HG02642 (cell line): ENCODE measurements at regions not wholly inside any gene's neighbourhood (a gene's known extent, or its start where the extent isn't known, plus 50 kb on each side); places are given as distances from the start of the nearest gene placed in this dataset.
"Not testable (repeated sequence)": the region's sequence is repeated elsewhere in the genome, so short reads cannot be mapped to it uniquely, and the experiment has no call there.

Experiments used
- ATAC-seq: cut with Tn5 transposase; IDR thresholded peaks from one replicate; pipeline ENCODE4 v1.9.1; 2021; ENCODE audit warnings: mild to moderate bottlenecking; ENCODE audit not compliant: unreplicated experiment, poor library complexity

GRCh38 chr5:148740966-148741742 is 85.3 kb upstream of the ADRB2 start:
- no peak for ATAC-seq

DNA sequence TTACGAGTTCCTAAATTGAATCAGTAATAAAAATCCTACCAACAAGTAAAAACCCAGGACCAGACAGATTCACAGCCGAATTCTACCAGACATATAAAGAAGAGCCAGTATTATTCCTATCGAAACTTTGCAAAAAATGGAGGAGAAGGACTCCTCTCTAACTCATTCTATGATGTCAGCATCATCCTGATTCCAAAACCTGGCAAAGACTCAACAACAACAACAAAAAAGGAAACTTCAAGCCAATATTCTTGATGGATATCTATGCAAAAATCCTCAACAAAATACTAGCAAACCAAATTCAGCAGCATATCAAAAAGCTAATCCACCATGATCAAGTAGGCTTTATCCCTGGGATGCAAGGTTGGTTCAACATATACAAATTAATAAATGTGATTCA is 84.6 kb upstream of the ADRB2 start:
- not testable (repeated sequence) for ATAC-seq

- not testable (repeated sequence) for ATAC-seq
Observed at GRCh38 chr5:148744380-148744779, 82.0 kb upstream of the ADRB2 start.

GRCh38 chr5:148746826-148747535 is 79.4 kb upstream of the ADRB2 start:
- ATAC-seq = peak; percentile 90

GRCh38 chr5:148747536-148747906 is 78.9 kb upstream of the ADRB2 start:
- no peak for ATAC-seq

GRCh38 chr5:148748702-148749392 is 77.6 kb upstream of the ADRB2 start:
- no peak for ATAC-seq

DNA sequence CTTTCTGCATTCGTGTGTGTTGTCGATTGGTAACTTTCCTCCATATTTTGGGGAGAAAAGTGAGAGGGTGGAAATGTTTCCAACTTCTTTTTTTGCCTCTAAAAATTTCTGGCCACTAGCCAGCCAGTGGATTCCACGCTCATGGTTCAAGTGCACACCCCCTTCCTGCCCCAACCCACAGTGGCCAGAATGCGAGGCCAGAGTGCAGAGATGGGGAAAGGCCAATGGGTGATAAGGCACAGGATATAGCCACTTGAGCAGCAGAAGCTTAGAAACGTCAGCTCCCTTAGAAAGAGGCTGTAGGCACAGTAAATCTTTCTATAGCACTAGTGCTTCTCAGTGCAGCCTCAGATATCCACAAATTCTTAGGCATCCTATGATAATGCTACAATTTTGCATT is 75.8 kb upstream of the ADRB2 start:
- no peak for ATAC-seq

GRCh38 chr5:148751025-148751424 is 75.4 kb upstream of the ADRB2 start:
- no peak for ATAC-seq

DNA sequence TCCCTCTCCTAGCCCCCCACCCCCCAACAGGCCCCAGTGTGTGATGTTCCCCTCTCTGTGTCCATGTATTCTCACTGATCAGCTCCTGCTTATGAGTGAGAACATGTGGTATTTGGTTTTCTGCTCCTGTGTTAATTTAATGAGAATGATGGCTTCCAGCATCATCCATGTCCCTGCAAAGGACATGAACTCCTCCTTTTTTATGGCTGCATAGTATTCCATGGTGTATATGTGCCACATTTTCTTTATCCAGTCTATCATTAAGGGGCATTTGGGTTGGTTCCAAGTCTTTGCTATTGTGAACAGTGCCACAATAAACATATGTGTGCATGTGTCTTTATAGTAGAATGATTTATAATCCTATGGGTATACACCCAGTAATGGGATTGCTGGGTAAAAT is 74.0 kb upstream of the ADRB2 start:
- ATAC-seq = not testable (repeated sequence)

DNA sequence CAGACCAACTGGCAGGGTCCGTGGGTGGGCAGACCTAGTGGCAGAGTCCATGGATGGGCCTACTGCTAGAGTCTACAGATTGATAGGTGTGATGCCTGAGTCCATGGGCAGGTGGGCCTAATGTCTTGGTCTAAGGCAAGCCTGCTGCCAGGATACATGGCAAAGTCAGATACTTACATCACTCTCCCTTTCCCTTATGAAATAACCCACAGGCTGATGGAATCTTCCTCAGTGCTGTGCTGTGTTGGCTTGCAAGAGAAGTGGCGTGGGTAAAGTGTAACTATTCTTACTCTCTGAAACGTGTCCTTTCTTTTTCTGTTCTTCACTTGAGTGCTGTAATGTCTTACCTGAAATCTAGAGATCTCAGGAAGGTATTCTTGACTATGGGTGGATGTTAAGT is 67.3 kb upstream of the ADRB2 start:
- no peak for ATAC-seq

DNA sequence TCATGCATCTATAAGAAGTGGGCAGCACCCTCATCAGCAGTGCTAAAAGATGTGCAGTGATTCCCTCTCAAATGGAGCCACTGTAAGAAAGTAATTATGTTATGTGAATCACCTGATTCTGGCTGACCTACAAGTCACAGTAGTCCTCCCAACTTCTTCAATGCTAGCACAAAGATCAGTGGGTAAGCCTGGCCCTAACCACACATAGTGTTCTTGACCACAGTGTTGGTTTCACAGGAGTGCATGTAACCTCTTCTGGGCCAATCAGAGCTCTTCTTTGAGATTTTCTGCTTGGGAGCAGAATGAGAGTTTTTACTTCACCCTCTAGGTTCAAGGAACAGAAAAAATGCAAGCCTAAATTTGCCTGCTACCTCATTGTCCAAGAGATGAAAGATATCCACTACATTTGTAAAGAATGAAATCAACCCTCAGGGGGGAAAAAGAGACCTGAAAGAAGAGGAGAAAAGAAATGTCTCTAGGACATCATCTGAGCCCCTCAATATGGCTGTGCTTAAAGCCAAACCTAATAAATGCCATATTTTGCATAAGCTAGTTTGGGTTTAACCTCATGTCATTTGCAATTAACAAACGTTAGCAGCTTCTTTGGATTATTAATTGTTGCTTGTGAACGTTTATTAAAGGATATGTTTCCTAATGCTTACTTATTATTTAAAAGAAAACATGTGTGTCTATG is 65.3 kb upstream of the ADRB2 start:
- ATAC-seq = peak; percentile 100

DNA sequence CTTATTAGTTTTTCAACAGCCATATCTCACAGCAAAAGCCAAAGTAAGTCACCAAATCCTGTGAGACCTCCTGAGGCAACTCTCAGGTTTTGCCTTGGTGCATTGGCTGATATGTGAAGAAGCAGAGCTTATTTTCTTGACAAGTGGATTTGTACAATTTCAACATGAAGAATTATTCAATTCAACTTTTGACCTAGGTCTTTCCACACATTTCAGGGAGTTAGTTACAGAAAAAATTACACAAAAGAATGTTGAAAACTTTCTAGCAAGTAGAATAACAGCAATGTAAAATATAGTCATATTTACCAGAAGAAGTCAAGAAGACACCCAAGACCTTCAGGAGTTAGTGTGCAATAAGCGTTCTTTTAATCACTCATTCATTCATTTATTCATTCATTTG is 62.4 kb upstream of the ADRB2 start:
- no peak for ATAC-seq

- ATAC-seq = no peak
Observed at GRCh38 chr5:148765061-148765460, 61.4 kb upstream of the ADRB2 start.

DNA sequence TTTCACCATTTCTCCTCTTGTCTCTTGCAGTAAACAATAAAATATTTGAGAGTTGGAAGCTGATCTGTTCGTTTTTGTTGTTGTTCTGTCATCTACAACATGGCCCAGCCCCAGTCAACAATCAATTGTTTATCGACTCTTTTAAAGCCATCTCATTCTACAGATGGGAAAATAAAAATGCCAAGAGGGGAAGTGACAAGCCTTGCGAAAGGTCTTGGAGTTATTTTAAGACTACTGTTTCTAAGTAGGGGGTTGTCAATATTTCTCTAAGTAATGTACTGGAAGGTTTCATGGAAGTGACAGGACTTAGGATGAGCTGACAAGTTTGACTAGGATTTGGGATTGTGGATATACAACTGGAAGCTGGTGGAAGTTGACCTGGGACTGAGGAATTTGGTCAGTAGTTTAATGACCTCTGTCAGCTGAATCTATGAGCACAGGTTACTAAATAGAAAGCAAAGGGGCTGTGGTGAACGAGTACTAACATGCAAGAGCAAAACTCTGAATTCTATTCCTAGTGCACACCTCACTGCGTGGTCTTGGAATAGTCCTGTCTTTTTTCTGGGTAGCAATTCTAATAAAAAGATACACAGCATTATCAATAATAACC is 57.5 kb upstream of the ADRB2 start:
- ATAC-seq = no peak

GRCh38 chr5:148769941-148770340 is 56.5 kb upstream of the ADRB2 start:
- no peak for ATAC-seq

DNA sequence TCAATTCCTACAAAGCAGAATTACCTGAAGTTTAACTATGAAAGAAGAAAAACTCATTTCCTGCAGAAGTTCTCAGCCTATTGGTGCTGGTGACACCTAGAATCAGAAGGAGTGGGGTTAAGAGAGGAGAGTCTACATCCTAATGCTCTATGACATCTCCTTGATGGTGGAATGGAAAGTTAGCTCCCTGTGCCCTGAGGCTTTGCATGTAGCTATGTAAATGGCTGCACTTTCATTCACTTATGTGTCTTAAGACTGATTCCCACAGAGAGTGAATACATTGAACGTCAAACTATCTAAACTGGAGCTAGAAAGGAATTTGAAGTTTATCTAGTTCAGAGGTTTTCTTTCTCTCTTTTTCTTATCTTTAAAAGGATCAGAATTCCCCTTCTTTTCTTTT is 52.1 kb upstream of the ADRB2 start:
- no peak for ATAC-seq

- ATAC-seq = no peak
Observed at GRCh38 chr5:148776261-148776660, 50.1 kb upstream of the ADRB2 start.
